IMR-90 (cell line): ENCODE measurements at regions not wholly inside any gene's neighbourhood (a gene's known extent, or its start where the extent isn't known, plus 50 kb on each side); places are given as distances from the start of the nearest gene placed in this dataset.
"Not testable (repeated sequence)": the region's sequence is repeated elsewhere in the genome, so short reads cannot be mapped to it uniquely, and the experiment has no call there.

Source experiments
- CEBPB ChIP-seq: IDR thresholded peaks from 2 replicates; pipeline ENCODE4 v1.6.1; 2012; ENCODE audit warnings: low read depth, low read length, improper control_type of control experiment
- MXI1 ChIP-seq: IDR thresholded peaks from 2 replicates; pipeline ENCODE4 v1.6.1; 2012; ENCODE audit warnings: low read depth, mild to moderate bottlenecking, low read length, moderate library complexity, borderline replicate concordance
- TF ChIP-seq, protein P1 (sequence below): conservative IDR thresholded peaks from 2 replicates; pipeline ENCODE4 v1.5.1; 2012; ENCODE audit warnings: mild to moderate bottlenecking, low read depth, low read length, improper control_type of control experiment

- TF ChIP-seq, protein P1, sequence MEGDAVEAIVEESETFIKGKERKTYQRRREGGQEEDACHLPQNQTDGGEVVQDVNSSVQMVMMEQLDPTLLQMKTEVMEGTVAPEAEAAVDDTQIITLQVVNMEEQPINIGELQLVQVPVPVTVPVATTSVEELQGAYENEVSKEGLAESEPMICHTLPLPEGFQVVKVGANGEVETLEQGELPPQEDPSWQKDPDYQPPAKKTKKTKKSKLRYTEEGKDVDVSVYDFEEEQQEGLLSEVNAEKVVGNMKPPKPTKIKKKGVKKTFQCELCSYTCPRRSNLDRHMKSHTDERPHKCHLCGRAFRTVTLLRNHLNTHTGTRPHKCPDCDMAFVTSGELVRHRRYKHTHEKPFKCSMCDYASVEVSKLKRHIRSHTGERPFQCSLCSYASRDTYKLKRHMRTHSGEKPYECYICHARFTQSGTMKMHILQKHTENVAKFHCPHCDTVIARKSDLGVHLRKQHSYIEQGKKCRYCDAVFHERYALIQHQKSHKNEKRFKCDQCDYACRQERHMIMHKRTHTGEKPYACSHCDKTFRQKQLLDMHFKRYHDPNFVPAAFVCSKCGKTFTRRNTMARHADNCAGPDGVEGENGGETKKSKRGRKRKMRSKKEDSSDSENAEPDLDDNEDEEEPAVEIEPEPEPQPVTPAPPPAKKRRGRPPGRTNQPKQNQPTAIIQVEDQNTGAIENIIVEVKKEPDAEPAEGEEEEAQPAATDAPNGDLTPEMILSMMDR, result not testable (repeated sequence)
- TF ChIP-seq MXI1, CEBPB: not testable (repeated sequence)
These were observed 119.0 kb downstream of the SPATA31A1 start for GRCh38 chr9:39474499-39474898.
